Right ventricle myocardium superior (tissue), 1 donor: ENCODE measurements at regions not wholly inside any gene's neighbourhood (a gene's known extent, or its start where the extent isn't known, plus 50 kb on each side); places are given as distances from the start of the nearest gene placed in this dataset.
"Not testable (repeated sequence)": the region's sequence is repeated elsewhere in the genome, so short reads cannot be mapped to it uniquely, and the experiment has no call there.

Source experiments
- ATAC-seq: fragments of 200-7000 bp; cut with Tn5 transposase; one replicate; pipeline ENCODE4 v1.9.1; 2020; ENCODE audit warnings: mild to moderate bottlenecking; ENCODE audit not compliant: poor library complexity
- DNase-seq: peaks from one replicate; pipeline ENCODE4 v3.0.0-alpha.2; 2020
- intact Hi-C: fragments of 100-400 bp; cut with DNase I; formaldehyde crosslinking; loops from one replicate; pipeline ENCODE4 v1.11.2; 2022
- donor health status: DM: no; HTN: yes; CAD: no; lungs with severe emphysema.

- DNase-seq (no peak), ATAC-seq (no peak)
- intact Hi-C loops, result no loop called here
These were observed 708.5 kb upstream of the SLC8A1 start for GRCh38 chr2:41160439-41160838.

- no peak for DNase-seq
- intact Hi-C loops, result no loop called here
- ATAC-seq, result no peak
These were observed 715.1 kb upstream of the SLC8A1 start for GRCh38 chr2:41167014-41167413.

- DNase-seq, result no peak
- intact Hi-C loops, result no loop called here
These were observed 717.9 kb upstream of the SLC8A1 start for GRCh38 chr2:41169744-41170143.

GRCh38 chr2:41170589-41170988, 718.7 kb upstream of the SLC8A1 start:
- DNase-seq, result no peak
- intact Hi-C loops, result no loop called here
- ATAC-seq, result no peak

More at GRCh38 chr2:41169744-41170143, 717.9 kb upstream of the SLC8A1 start:
- peak; percentile 18 for ATAC-seq

- intact Hi-C loops, result no loop called here
- ATAC-seq (no peak), DNase-seq (no peak)
These were observed 728.5 kb upstream of the SLC8A1 start for GRCh38 chr2:41180387-41180786.

GRCh38 chr2:41182961-41183360, 731.1 kb upstream of the SLC8A1 start:
- DNase-seq, result no peak
- intact Hi-C loops, result no loop called here
- no peak for ATAC-seq

GRCh38 chr2:41187376-41188122, 735.7 kb upstream of the SLC8A1 start:
- no peak for ATAC-seq
- DNase-seq, result no peak
- intact Hi-C loops, result no loop called here

- ATAC-seq (peak; percentile 52), DNase-seq (peak; percentile 37)
- intact Hi-C loops, result no loop called here
These were observed 742.3 kb upstream of the SLC8A1 start for GRCh38 chr2:41194230-41194629.

GRCh38 chr2:41197781-41198180, 745.9 kb upstream of the SLC8A1 start:
- intact Hi-C loops, result no loop called here
- DNase-seq, result no peak
- no peak for ATAC-seq

- ATAC-seq (no peak), DNase-seq (no peak)
- intact Hi-C loops, result no loop called here
These were observed 747.4 kb upstream of the SLC8A1 start for GRCh38 chr2:41199334-41199733.

- ATAC-seq, result no peak
- intact Hi-C loops, result no loop called here
These were observed 752.4 kb upstream of the SLC8A1 start for GRCh38 chr2:41204315-41204714.

GRCh38 chr2:41206004-41206403, 754.1 kb upstream of the SLC8A1 start:
- intact Hi-C loops, result no loop called here
- ATAC-seq (peak; percentile 94), DNase-seq (no peak)

More at GRCh38 chr2:41204315-41204714, 752.4 kb upstream of the SLC8A1 start:
- no peak for DNase-seq

GRCh38 chr2:41207578-41207977, 755.7 kb upstream of the SLC8A1 start:
- intact Hi-C loops, result no loop called here
- ATAC-seq (no peak), DNase-seq (no peak)

GRCh38 chr2:41210030-41210429, 758.1 kb upstream of the SLC8A1 start:
- ATAC-seq, DNase-seq, intact Hi-C loops: not testable (repeated sequence)

- intact Hi-C loops, result no loop called here
- DNase-seq, result no peak
- ATAC-seq, result peak; percentile 96
These were observed 765.1 kb upstream of the SLC8A1 start for GRCh38 chr2:41216978-41217377.

GRCh38 chr2:41222593-41222992, 770.7 kb upstream of the SLC8A1 start:
- no peak for ATAC-seq
- intact Hi-C loops, result no loop called here
- no peak for DNase-seq

GRCh38 chr2:41234093-41234492, 782.2 kb upstream of the SLC8A1 start:
- intact Hi-C loops, result no loop called here
- DNase-seq (no peak), ATAC-seq (no peak)

GRCh38 chr2:41241325-41242000, 789.6 kb upstream of the SLC8A1 start:
- ATAC-seq, result peak; percentile 94
- peak; percentile 41 for DNase-seq

GRCh38 chr2:41242001-41242331, 790.1 kb upstream of the SLC8A1 start:
- no peak for DNase-seq
- ATAC-seq, result peak; percentile 57
- intact Hi-C loops, result no loop called here

More at GRCh38 chr2:41241325-41242000, 789.6 kb upstream of the SLC8A1 start:
- intact Hi-C loops, result no loop called here

GRCh38 chr2:41267929-41268659, 779.7 kb upstream of the PKDCC start:
- no peak for ATAC-seq
- intact Hi-C loops, result no loop called here
- no peak for DNase-seq
